ENCODE measurements at regions not wholly inside any gene's neighbourhood (a gene's known extent, or its start where the extent isn't known, plus 50 kb on each side); places are given as distances from the start of the nearest gene placed in this dataset.

GRCh38 chr2:45212953-45213635 lies 203.8 kb upstream of the SIX2 start:
- DNase-seq (ENCODE audit: low spot score) = no peak

- no peak for DNase-seq (ENCODE audit: low spot score)
These were observed 202.4 kb upstream of the SIX2 start for GRCh38 chr2:45211636-45212035.

- no peak for DNase-seq (ENCODE audit: low spot score)
These were observed 201.4 kb upstream of the SIX2 start for GRCh38 chr2:45210462-45211195.

GRCh38 chr2:45209875-45210274 lies 200.6 kb upstream of the SIX2 start:
- DNase-seq (ENCODE audit: low spot score) = no peak

- no peak for DNase-seq (ENCODE audit: low spot score)
These were observed 200.1 kb upstream of the SIX2 start for GRCh38 chr2:45209302-45209701.

- no peak for DNase-seq (ENCODE audit: low spot score)
These were observed 197.8 kb upstream of the SIX2 start for GRCh38 chr2:45207101-45207500.

- DNase-seq (ENCODE audit: low spot score) = no peak
These were observed 196.7 kb upstream of the SIX2 start for GRCh38 chr2:45205985-45206384.

- DNase-seq (ENCODE audit: low spot score) = no peak
These were observed 196.2 kb upstream of the SIX2 start for GRCh38 chr2:45205480-45205879.

- DNase-seq (ENCODE audit: low spot score) = no peak
These were observed 194.1 kb upstream of the SIX2 start for GRCh38 chr2:45203400-45203799.

GRCh38 chr2:45199973-45200372 lies 190.7 kb upstream of the SIX2 start:
- no peak for DNase-seq (ENCODE audit: low spot score)

- no peak for DNase-seq (ENCODE audit: low spot score)
These were observed 186.7 kb upstream of the SIX2 start for GRCh38 chr2:45195916-45196315.

GRCh38 chr2:45194596-45194995 lies 185.3 kb upstream of the SIX2 start:
- no peak for DNase-seq (ENCODE audit: low spot score)

GRCh38 chr2:45193581-45193980 lies 184.3 kb upstream of the SIX2 start:
- no peak for DNase-seq (ENCODE audit: low spot score)

GRCh38 chr2:45192991-45193390 lies 183.7 kb upstream of the SIX2 start:
- DNase-seq (ENCODE audit: low spot score) = no peak

GRCh38 chr2:45192481-45192880 lies 183.2 kb upstream of the SIX2 start:
- DNase-seq (ENCODE audit: low spot score) = no peak

- no peak for DNase-seq (ENCODE audit: low spot score)
These were observed 182.7 kb upstream of the SIX2 start for GRCh38 chr2:45191976-45192375.

- no peak for DNase-seq (ENCODE audit: low spot score)
These were observed 182.1 kb upstream of the SIX2 start for GRCh38 chr2:45191146-45191863.

GRCh38 chr2:45190481-45190942 lies 181.3 kb upstream of the SIX2 start:
- no peak for DNase-seq (ENCODE audit: low spot score)

GRCh38 chr2:45184606-45185005 lies 175.4 kb upstream of the SIX2 start:
- no peak for DNase-seq (ENCODE audit: low spot score)

GRCh38 chr2:45182667-45183295 lies 173.5 kb upstream of the SIX2 start:
- no peak for DNase-seq (ENCODE audit: low spot score)

GRCh38 chr2:45180779-45181178 lies 171.5 kb upstream of the SIX2 start:
- no peak for DNase-seq (ENCODE audit: low spot score)

GRCh38 chr2:45180033-45180746 lies 170.9 kb upstream of the SIX2 start:
- no peak for DNase-seq (ENCODE audit: low spot score)

Data from COLO829 (cell line).